GM18520 (cell line): ENCODE measurements at regions not wholly inside any gene's neighbourhood (a gene's known extent, or its start where the extent isn't known, plus 50 kb on each side); places are given as distances from the start of the nearest gene placed in this dataset.

Source experiments
- ATAC-seq: cut with Tn5 transposase; IDR thresholded peaks from one replicate; pipeline ENCODE4 v1.9.1; 2021; ENCODE audit not compliant: unreplicated experiment

- no peak for ATAC-seq
Measured at GRCh38 chr1:212525479-212526110, 83.0 kb upstream of the ATF3 start.

- ATAC-seq, result no peak
Measured at GRCh38 chr1:212526111-212526491, 82.5 kb upstream of the ATF3 start.

- ATAC-seq, result no peak
Measured at GRCh38 chr1:212528501-212528900, 80.1 kb upstream of the ATF3 start.

GRCh38 chr1:212529211-212529741 is 79.3 kb upstream of the ATF3 start:
- ATAC-seq, result no peak

GRCh38 chr1:212531267-212531666 is 77.3 kb upstream of the ATF3 start:
- ATAC-seq, result no peak

- no peak for ATAC-seq
Measured at GRCh38 chr1:212531796-212532195, 76.8 kb upstream of the ATF3 start.

GRCh38 chr1:212532469-212533147 is 76.0 kb upstream of the ATF3 start:
- no peak for ATAC-seq

- ATAC-seq, result no peak
Measured at GRCh38 chr1:212533148-212533517, 75.4 kb upstream of the ATF3 start.

- no peak for ATAC-seq
Measured at GRCh38 chr1:212536586-212536985, 72.0 kb upstream of the ATF3 start.

GRCh38 chr1:212537610-212538009 is 71.0 kb upstream of the ATF3 start:
- no peak for ATAC-seq

- ATAC-seq, result no peak
Measured at GRCh38 chr1:212539737-212540430, 68.7 kb upstream of the ATF3 start.

- no peak for ATAC-seq
Measured at GRCh38 chr1:212542761-212543187, 65.8 kb upstream of the ATF3 start.

- ATAC-seq, result no peak
Measured at GRCh38 chr1:212544110-212544509, 64.5 kb upstream of the ATF3 start.

GRCh38 chr1:212545941-212546635 is 62.5 kb upstream of the ATF3 start:
- ATAC-seq, result no peak

GRCh38 chr1:212549503-212550017 is 59.0 kb upstream of the ATF3 start:
- ATAC-seq, result no peak

- no peak for ATAC-seq
Measured at GRCh38 chr1:212551929-212552328, 56.6 kb upstream of the ATF3 start.

- no peak for ATAC-seq
Measured at GRCh38 chr1:212553676-212554075, 54.9 kb upstream of the ATF3 start.

- no peak for ATAC-seq
Measured at GRCh38 chr1:212554401-212554800, 54.2 kb upstream of the ATF3 start.

GRCh38 chr1:212555426-212555825 is 53.1 kb upstream of the ATF3 start:
- no peak for ATAC-seq

GRCh38 chr1:212556822-212557549 is 51.6 kb upstream of the ATF3 start:
- no peak for ATAC-seq
